ENCODE measurements at regions not wholly inside any gene's neighbourhood (a gene's known extent, or its start where the extent isn't known, plus 50 kb on each side); places are given as distances from the start of the nearest gene placed in this dataset.

- TF ChIP-seq CTCF (IDR thresholded peaks at IDR 0.05) (no peak), POLR2A (IDR thresholded peaks at IDR 0.05) (no peak), POLR2AphosphoS5 (IDR thresholded peaks at IDR 0.05) (no peak)
Measured at GRCh38 chr10:125548878-125549277, 134.1 kb downstream of the TEX36 start.
